ENCODE measurements at regions not wholly inside any gene's neighbourhood (a gene's known extent, or its start where the extent isn't known, plus 50 kb on each side); places are given as distances from the start of the nearest gene placed in this dataset.
A peak's percentile ranks its signal among the peaks of the same experiment; 100 is the strongest.

GRCh38 chr6:29884261-29884660 is 56.6 kb downstream of the HLA-G start:
- Mint-ChIP-seq H3K4me3 (ENCODE audit: low read depth) (no peak overlapping the region), H3K36me3 (ENCODE audit: low read depth) (peaks cover 15% of the 10 kb centered on the region), H3K27ac (no peak overlapping the region), H3K4me1 (ENCODE audit: low read depth) (peaks cover 7% of the 10 kb centered on the region), H3K9me3 (peaks cover 18% of the 10 kb centered on the region), H3K27me3 (ENCODE audit: low read depth) (peaks cover 9% of the 10 kb centered on the region)
- DNase-seq (ENCODE audit: low spot score): no peak
- intact Hi-C loops (cut with micrococcal nuclease): loop anchor here (10.0 kb wide), 1 partner anchor 81 kb away; no protein-coding TSS in a partner anchor

GRCh38 chr6:29886701-29887100 is 55.6 kb upstream of the HLA-A start:
- H3K27ac Mint-ChIP-seq: no peak overlapping the region
- H3K36me3 Mint-ChIP-seq (ENCODE audit: low read depth): peaks cover 15% of the 10 kb centered on the region
- intact Hi-C loops (cut with micrococcal nuclease): loop anchor here (10.0 kb wide), 1 partner anchor 78 kb away; no protein-coding TSS in a partner anchor
- H3K27me3 Mint-ChIP-seq (ENCODE audit: low read depth): peaks cover 25% of the 10 kb centered on the region
- peak overlapping the region; percentile 81 for H3K4me3 Mint-ChIP-seq (ENCODE audit: low read depth)
- DNase-seq (ENCODE audit: low spot score): no peak
- peaks cover 18% of the 10 kb centered on the region for H3K9me3 Mint-ChIP-seq
- peaks cover 9% of the 10 kb centered on the region for H3K4me1 Mint-ChIP-seq (ENCODE audit: low read depth)

- DNase-seq (ENCODE audit: low spot score): peak; percentile 17
- Mint-ChIP-seq H3K36me3 (ENCODE audit: low read depth) (peaks cover 15% of the 10 kb centered on the region), H3K4me3 (ENCODE audit: low read depth) (peak overlapping the region; percentile 81), H3K27ac (peak overlapping the region; percentile 74), H3K4me1 (ENCODE audit: low read depth) (peaks cover 9% of the 10 kb centered on the region), H3K27me3 (ENCODE audit: low read depth) (peaks cover 28% of the 10 kb centered on the region), H3K9me3 (peaks cover 15% of the 10 kb centered on the region)
- intact Hi-C loops (cut with micrococcal nuclease): loop anchor here (10.0 kb wide), 1 partner anchor 77 kb away; no protein-coding TSS in a partner anchor
Measured at GRCh38 chr6:29887330-29887818, 55.0 kb upstream of the HLA-A start.

DNA sequence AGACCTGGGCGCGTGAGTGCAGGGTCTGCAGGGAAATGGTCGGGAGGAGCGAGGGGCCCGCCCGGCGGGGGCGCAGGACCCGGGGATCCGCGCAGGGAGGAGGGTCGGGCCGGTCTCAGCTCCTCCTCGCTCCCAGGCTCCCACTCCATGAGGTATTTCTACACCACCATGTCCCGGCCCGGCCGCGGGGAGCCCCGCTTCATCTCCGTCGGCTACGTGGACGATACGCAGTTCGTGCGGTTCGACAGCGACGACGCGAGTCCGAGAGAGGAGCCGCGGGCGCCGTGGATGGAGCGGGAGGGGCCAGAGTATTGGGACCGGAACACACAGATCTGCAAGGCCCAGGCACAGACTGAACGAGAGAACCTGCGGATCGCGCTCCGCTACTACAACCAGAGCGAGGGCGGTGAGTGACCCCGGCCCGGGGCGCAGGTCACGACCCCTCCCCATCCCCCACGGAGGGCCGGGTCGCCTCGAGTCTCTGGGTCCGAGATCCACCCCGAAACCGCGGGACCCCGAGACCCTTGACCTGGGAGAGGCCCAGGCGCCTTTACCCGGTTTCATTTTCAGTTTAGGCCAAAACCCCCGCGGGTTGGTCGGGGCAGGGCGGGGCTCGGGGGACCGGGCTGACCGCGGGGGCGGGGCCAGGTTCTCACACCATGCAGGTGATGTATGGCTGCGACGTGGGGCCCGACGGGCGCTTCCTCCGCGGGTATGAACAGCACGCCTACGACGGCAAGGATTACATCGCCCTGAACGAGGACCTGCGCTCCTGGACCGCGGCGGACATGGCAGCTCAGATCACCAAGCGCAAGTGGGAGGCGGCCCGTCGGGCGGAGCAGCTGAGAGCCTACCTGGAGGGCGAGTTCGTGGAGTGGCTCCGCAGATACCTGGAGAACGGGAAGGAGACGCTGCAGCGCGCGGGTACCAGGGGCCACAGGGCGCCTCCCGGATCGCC is 54.2 kb upstream of the HLA-A start:
- H3K36me3 Mint-ChIP-seq (ENCODE audit: low read depth): peaks cover 10% of the 10 kb centered on the region
- H3K4me3 Mint-ChIP-seq (ENCODE audit: low read depth): peak overlapping the region; percentile 81
- H3K27ac Mint-ChIP-seq: peak overlapping the region; percentile 74
- peaks cover 9% of the 10 kb centered on the region for H3K4me1 Mint-ChIP-seq (ENCODE audit: low read depth)
- intact Hi-C loops (cut with micrococcal nuclease): loop anchor here (10.0 kb wide), 1 partner anchor 77 kb away; no protein-coding TSS in a partner anchor
- H3K27me3 Mint-ChIP-seq (ENCODE audit: low read depth): peaks cover 28% of the 10 kb centered on the region
- DNase-seq (ENCODE audit: low spot score): peak; percentile 79
- peaks cover 9% of the 10 kb centered on the region for H3K9me3 Mint-ChIP-seq
